ENCODE measurements at regions not wholly inside any gene's neighbourhood (a gene's known extent, or its start where the extent isn't known, plus 50 kb on each side); places are given as distances from the start of the nearest gene placed in this dataset.

- Mint-ChIP-seq H3K27ac (no peak overlapping the region), H3K36me3 (no peaks in the 10 kb centered on the region), H3K9me3 (peaks cover 0 to 6% (median 3%) of the 10 kb centered on the region in 7 donors), H3K4me3 (no peak overlapping the region), H3K4me1 (peaks cover 3% of the 10 kb centered on the region), H3K27me3 (ENCODE audit: low read depth in 3 of 3) (peaks cover 22 to 33% (median 32%) of the 10 kb centered on the region in 3 donors)
- Histone ChIP-seq H3K4me2 (replicated peaks; ENCODE audit: extremely low read depth, low read length, poor library complexity, severe bottlenecking) (no peak overlapping the region), H3K4me1 (ENCODE audit: control insufficient read depth in 1 of 2, insufficient read depth in 2 of 2, low read length in 2 of 2) (no peaks in the 10 kb centered on the region), H3K4me3 (replicated peaks in 1 of 3; ENCODE audit: low read depth in 2 of 3, low read length in 3 of 3) (no peak overlapping the region), H3K9ac (ENCODE audit: insufficient read depth, low read length, poor library complexity, severe bottlenecking) (no peak overlapping the region), H3K36me3 (replicated peaks in 1 of 2; ENCODE audit: control insufficient read depth in 1 of 2, insufficient read depth in 2 of 2, low read length in 2 of 2) (no peaks in the 10 kb centered on the region), H2AFZ (ENCODE audit: insufficient read depth, low read depth, low read length, poor library complexity, severe bottlenecking) (no peak overlapping the region), H4K20me1 (ENCODE audit: insufficient read depth, low read length) (no peaks in the 10 kb centered on the region), H3K27ac (ENCODE audit: low read depth in 1 of 2, low read length in 2 of 2) (no peak overlapping the region), H3K9me3 (replicated peaks in 1 of 2; ENCODE audit: control insufficient read depth in 1 of 2, insufficient read depth in 1 of 2, low read length in 2 of 2) (no peaks in the 10 kb centered on the region), H3K27me3 (ENCODE audit: control insufficient read depth in 2 of 2, insufficient read depth in 2 of 2, low read length in 2 of 2) (peaks cover 2 to 10% of the 10 kb centered on the region in 2 donors), H3K79me2 (ENCODE audit: insufficient read depth, low read length) (no peaks in the 10 kb centered on the region)
- 71% methylated on average over 4 of the region's 4 CpGs for WGBS (ENCODE audit: insufficient coverage)
- intact Hi-C loops (cut with micrococcal nuclease): no loop called here
- no peak for TF ChIP-seq CTCF (IDR thresholded peaks at IDR 0.05)
- DNase-seq: no peak
Measured at GRCh38 chr6:37559501-37559900, 59.8 kb upstream of the CCDC167 start.

GRCh38 chr6:37559050-37559449, 59.4 kb upstream of the CCDC167 start:
- Histone ChIP-seq H2AFZ (ENCODE audit: insufficient read depth, low read depth, low read length, poor library complexity, severe bottlenecking) (no peak overlapping the region), H3K4me1 (ENCODE audit: control insufficient read depth in 1 of 2, insufficient read depth in 2 of 2, low read length in 2 of 2) (no peaks in the 10 kb centered on the region), H3K79me2 (ENCODE audit: insufficient read depth, low read length) (no peaks in the 10 kb centered on the region), H3K27ac (ENCODE audit: low read depth in 1 of 2, low read length in 2 of 2) (no peak overlapping the region), H3K9ac (ENCODE audit: insufficient read depth, low read length, poor library complexity, severe bottlenecking) (no peak overlapping the region), H3K4me2 (replicated peaks; ENCODE audit: extremely low read depth, low read length, poor library complexity, severe bottlenecking) (no peak overlapping the region), H3K27me3 (ENCODE audit: control insufficient read depth in 2 of 2, insufficient read depth in 2 of 2, low read length in 2 of 2) (peaks cover 0 to 10% of the 10 kb centered on the region in 2 donors), H3K36me3 (replicated peaks in 1 of 2; ENCODE audit: control insufficient read depth in 1 of 2, insufficient read depth in 2 of 2, low read length in 2 of 2) (no peaks in the 10 kb centered on the region), H3K4me3 (replicated peaks in 1 of 3; ENCODE audit: low read depth in 2 of 3, low read length in 3 of 3) (no peak overlapping the region), H3K9me3 (replicated peaks in 1 of 2; ENCODE audit: control insufficient read depth in 1 of 2, insufficient read depth in 1 of 2, low read length in 2 of 2) (no peaks in the 10 kb centered on the region), H4K20me1 (ENCODE audit: insufficient read depth, low read length) (no peaks in the 10 kb centered on the region)
- Mint-ChIP-seq H3K27ac (no peak overlapping the region), H3K4me3 (no peak overlapping the region), H3K4me1 (peaks cover 3% of the 10 kb centered on the region), H3K36me3 (no peaks in the 10 kb centered on the region), H3K27me3 (ENCODE audit: low read depth in 3 of 3) (peaks cover 18 to 29% (median 29%) of the 10 kb centered on the region in 3 donors), H3K9me3 (peaks cover 0 to 6% (median 3%) of the 10 kb centered on the region in 7 donors)
- TF ChIP-seq CTCF (IDR thresholded peaks at IDR 0.05): no peak
- no CpG with 5 or more reads among the region's 6 CpGs for WGBS (ENCODE audit: insufficient coverage)
- intact Hi-C loops (cut with micrococcal nuclease): no loop called here
- no peak for DNase-seq
